HL-60/S4 (cell line): ENCODE measurements at regions not wholly inside any gene's neighbourhood (a gene's known extent, or its start where the extent isn't known, plus 50 kb on each side); places are given as distances from the start of the nearest gene placed in this dataset.

Experiments used
- in situ Hi-C: fragments of 300-500 bp; cut with MboI; formaldehyde crosslinking; loops from 2 replicates; pipeline ENCODE4 v1.14.3; 2022; ENCODE audit warnings: low sequenced_read_pairs

- in situ Hi-C loops: no loop called here
These were observed 76.8 kb upstream of the PELI1 start for GRCh38 chr2:64220894-64221617.

- in situ Hi-C loops: no loop called here
These were observed 77.7 kb upstream of the PELI1 start for GRCh38 chr2:64221935-64222334.

GRCh38 chr2:64222351-64222750 lies 78.1 kb upstream of the PELI1 start:
- in situ Hi-C loops: no loop called here

DNA sequence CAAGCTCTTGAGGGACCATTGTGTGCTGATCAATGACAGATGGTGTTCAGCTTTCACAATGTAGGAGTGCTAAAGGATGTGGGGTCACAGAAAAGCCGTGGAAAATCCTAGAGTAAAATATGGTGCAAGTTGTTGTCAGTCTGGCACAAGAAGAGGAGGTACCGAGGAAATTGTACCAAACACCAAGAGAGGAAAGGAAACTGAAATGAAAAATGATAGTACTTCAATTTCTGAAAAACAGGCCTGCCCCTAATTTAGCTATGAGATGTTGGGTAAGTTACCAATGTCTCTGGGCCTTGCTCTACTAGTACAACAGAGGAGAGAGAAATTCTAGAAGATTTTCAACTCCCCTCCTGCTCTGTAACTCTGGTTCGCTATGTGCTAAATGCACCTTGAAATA lies 78.8 kb upstream of the PELI1 start:
- in situ Hi-C loops: no loop called here

DNA sequence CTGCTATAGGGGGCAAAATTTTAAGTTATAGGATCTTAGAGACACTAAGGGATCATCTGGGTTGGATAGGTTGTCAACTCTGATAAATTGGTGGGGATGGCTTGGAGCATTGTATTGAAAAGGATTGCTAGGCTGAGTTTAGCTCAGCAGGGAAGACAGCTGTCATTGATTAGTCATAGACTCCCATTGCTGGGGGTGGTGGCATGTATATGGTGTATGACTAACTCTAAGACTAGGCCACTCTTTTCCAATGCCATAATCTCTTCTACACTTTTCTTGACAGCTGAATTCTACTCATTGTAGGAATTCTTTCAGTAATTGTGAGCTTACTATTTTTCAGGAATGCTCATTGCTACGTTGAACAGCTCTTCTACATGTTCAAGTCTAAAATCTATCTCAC lies 81.3 kb upstream of the PELI1 start:
- in situ Hi-C loops: no loop called here

DNA sequence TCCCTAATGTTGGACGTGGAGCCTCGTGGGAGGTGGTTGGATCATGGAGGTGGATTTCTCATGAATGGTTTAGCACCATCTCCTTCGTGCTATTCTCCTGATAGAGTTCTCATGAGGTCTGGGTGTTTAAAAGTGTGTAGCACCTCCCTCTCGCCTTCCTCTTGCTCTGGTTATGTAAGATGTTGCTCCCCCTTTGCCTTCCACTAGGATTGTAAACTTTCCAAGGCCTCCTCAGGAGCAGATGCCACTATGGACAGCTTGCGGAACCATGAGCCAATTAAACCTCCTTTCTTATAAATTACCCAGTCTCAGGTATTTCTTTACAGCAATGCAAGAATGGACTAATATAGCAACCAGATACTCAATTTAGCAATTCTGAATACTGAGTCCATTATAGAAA lies 82.4 kb upstream of the PELI1 start:
- in situ Hi-C loops: no loop called here

GRCh38 chr2:64227603-64228125 lies 83.4 kb upstream of the PELI1 start:
- in situ Hi-C loops: no loop called here

DNA sequence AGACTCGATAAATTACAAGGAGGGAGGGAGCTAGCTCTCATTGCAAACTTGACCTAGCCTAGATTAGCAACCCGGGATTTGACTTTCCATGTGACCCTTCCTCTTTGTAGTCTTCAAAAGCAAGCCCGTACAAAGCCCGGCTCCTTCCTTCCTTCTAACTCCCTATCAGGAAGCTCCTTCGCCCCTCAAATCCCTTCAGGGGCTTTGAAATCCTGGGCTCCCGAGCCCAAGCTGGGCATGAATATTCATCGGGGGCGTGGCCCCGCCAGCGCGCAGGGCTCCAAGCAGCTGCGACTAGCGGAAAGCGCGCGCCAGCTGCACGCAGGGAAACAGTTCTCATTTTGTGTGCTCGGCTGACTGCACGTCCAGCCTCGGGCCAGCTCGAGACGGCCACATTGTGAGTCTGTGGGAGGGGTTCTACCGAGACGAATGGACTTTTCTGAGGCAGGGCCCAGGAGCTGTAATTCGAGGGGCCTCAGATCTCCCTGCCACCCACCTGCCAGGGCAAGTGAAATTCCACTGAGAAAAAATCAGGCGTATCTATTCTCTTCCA lies 84.0 kb upstream of the PELI1 start:
- in situ Hi-C loops: no loop called here

- in situ Hi-C loops: no loop called here
These were observed 84.7 kb upstream of the PELI1 start for GRCh38 chr2:64228918-64229317.

DNA sequence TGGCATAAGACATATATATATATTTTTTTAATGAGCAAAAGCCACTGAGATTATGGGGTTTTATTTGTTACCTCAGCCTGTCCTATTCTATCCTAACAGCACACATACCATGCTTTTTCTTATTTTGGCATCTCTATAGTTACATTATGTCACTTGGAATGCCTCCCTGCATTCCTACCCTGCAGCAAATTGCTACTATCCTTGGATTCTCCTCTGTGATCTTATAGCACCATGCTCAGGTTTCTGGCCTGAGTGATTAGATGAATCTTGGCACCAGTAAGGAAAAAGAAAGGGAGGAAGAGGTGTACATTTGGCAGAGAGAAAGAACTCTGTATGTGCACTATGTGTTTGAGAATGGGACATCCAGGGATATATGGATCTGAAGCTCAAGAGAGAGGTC lies 86.3 kb upstream of the PELI1 start:
- in situ Hi-C loops: no loop called here

- in situ Hi-C loops: no loop called here
These were observed 88.0 kb upstream of the PELI1 start for GRCh38 chr2:64232266-64232665.

DNA sequence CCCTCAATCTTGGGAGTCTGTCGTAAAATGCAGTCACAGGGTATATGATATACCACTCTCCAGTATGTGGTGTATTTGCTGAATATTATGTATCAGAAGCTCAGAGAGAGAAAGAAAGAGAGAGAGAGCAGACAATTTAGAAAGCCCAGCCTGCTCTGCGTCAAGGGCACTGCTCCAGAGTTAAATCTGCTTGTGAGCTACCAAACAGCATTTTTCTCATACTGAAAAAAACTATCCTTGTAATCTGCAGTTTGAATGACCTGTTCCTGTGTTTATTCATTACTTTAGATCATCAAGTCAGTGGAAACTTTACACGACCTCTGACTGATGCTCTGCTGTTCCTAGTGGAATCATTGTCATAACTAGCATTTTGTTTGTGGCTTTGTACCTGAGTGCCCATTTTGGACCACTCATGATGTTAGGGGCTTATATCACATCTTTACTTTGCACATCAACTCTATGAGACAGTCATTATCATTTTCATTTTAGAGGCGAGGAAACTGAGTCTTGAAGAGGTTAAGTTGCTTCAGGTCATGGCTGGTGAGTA lies 89.2 kb upstream of the PELI1 start:
- in situ Hi-C loops: no loop called here

GRCh38 chr2:64234150-64234549 lies 89.9 kb upstream of the PELI1 start:
- in situ Hi-C loops: no loop called here

DNA sequence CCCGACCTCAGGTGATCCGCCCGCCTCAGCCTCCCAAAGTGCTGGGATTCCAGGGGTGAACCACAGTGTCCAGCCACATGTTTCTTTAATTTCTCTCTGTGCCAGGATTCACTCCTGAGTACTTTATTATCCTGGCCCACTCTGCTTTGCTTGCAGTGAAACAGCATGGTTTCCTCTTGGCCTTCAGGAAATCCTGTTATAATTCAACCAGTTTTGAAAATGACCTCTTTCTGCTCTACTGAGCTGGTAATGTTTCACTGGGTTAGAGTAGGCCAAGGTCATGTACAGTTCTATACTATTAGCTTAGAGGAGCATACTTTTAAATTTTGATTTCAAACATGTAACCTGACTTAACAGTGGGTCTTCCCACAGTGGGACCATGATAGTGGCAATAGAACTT lies 90.6 kb upstream of the PELI1 start:
- in situ Hi-C loops: no loop called here

DNA sequence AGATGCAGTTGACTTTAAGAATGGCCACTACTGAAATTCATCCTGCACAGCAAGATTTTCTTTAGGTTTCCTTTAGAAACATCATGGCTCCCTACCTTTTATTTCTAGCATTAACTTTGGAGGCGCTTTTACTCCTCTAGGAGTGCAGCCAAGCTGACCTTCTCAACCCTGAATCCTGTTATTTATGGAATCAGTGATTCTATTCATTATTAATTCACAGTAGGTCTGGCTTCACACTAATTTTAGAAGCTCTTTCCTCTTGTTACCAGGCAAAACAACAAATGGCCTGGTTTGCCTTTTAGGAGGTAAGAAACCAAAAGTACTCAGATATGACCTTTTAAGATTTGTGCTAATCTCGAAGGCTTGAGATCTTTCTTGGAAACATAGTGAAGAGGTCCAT lies 93.0 kb upstream of the PELI1 start:
- in situ Hi-C loops: no loop called here

- in situ Hi-C loops: no loop called here
These were observed 94.6 kb upstream of the PELI1 start for GRCh38 chr2:64238799-64239198.

DNA sequence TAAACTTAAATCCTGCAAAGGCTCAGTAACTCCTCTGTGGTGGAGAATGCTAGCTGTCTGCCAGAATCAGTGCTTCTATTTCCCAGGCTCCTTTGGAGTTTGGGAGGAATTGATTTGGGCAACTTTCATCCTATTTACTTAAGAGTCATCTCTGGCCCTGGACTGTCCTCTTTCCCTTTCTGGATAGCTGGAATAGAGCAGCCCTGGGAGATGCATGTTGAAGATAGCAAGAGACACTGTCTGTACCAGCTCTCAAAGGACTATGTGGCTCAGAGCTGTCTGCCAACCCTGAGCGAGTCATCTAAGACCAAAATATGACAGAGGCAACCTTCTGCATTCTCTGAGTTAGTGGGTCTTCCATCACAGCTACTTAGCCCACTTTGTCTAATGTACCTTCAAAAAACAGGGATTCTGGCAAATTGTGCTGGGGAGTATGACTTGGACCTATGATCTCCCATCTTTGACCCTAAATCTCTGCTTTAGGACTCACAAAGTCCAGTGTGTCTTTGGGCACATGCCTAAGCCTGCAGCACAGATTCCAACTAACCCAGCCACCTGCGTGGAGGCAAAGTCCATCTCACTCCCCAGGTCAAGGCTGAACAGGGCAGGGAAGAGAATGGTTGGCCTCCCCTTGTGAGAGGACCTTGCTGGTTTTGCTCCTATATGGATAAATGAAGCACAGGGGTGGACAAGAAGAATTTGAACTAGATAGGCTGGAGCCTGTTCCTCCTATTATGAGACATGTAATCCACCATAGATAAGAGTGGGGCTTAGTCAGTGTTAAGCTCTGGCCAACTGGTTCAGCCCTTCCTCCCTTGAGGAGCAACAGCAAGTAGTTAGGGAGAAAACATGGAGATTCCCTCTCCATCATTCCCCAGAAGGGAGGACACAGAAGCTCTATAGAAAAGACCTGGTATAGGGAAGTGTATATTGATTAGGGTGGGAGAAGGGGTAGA lies 99.1 kb upstream of the PELI1 start:
- in situ Hi-C loops: no loop called here

DNA sequence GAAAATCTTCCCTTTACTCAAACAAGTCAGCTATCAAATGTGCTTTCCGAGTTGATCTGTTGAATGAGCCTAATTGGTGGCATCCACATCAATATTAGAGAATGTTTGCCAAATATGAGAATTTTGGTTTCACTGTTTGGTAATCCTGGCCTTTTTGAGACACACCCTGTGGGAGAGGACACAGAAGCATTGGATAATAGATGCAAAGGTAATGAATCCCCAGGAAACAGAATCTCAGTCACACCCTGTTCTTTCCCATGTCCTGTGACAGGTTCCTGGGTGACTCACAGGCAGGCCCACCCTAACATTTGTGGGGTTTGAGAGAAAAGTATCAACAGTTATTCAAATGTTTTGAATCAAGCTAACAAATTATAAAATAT lies 99.8 kb upstream of the PELI1 start:
- in situ Hi-C loops: no loop called here

DNA sequence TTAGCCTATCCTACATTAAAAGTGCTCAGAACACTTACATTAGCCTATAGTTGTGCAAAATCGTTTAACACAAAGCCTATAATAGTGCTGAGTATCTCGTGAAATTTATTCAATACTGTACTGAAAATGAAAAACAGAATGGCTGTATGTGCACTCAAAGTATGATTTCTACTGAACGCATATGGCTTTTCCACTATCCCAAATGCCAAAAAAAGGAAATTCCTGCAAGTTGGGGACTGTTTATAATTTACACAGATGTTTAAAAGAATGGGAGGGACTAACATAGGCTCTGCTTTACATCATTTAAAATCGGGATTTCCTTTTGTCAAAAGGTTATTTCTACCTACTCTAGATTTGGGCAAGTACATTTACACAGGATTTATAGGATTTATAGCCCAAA lies 101.4 kb upstream of the PELI1 start:
- in situ Hi-C loops: no loop called here

DNA sequence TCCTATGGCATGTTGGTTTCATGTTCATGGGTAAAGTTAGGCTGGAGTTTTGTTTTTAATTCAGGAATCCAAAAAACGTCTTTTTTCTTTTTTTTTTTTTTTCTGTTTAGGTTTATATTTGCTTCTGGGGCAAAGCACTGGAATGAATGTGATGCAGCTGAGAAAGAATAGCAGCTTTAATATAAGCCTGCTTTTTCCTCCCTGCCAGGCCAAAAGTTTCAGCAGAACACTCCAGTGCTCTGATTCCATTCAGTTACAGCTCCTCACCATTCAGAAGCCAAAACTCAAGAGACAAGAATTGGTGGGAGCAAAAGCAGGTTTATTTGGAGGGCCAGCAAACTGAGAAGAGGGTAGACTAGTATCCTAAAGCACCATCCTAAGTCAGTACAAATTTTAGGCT lies 102.7 kb upstream of the PELI1 start:
- in situ Hi-C loops: no loop called here

- in situ Hi-C loops: no loop called here
These were observed 105.2 kb upstream of the PELI1 start for GRCh38 chr2:64249426-64249825.
